HCT116 (cell line): ENCODE measurements at regions not wholly inside any gene's neighbourhood (a gene's known extent, or its start where the extent isn't known, plus 50 kb on each side); places are given as distances from the start of the nearest gene placed in this dataset.

Experiments
- ATAC-seq: fragments of 200-7000 bp; cut with Tn5 transposase; 2 replicates; pipeline ENCODE4 v1.9.1; 2020; ENCODE audit warnings: mild to moderate bottlenecking, moderate library complexity
- BruUV-seq: library from RNA; stranded (reverse); fragments of 400-500 nt; replicated peaks from 2 replicates; lab custom pipeline; 2021; lab: Mats Ljungman, UMichigan
- CTCF ChIA-PET: fragments of 300-600 bp; sonication (Branson Sonifier 250); formaldehyde crosslinking; loops from one replicate; lab custom pipeline; 2021; ENCODE audit warnings: antibody characterized with exemption; lab: Charles Lee
- POLR2A ChIA-PET: fragments of 300-600, 350-600 bp; sonication (Branson Sonifier 250); formaldehyde crosslinking; loops from one replicate; lab custom pipeline; 2021; ENCODE audit warnings: antibody characterized with exemption; lab: Charles Lee
- RAD21 ChIA-PET, 2 experiments: fragments of 300-600 bp; sonication (Branson Sonifier 250); formaldehyde crosslinking; loops; one replicate each; lab custom pipeline; 2023; ENCODE audit warnings: low total read pairs in 2 of 2; ENCODE audit not compliant: uncharacterized antibody in 2 of 2, unreplicated experiment in 2 of 2, low non-redundant PET in 1 of 2; lab: Charles Lee
- DNase-seq: peaks from one replicate; pipeline ENCODE4 v3.0.0-alpha.2; 2010; ENCODE audit warnings: low read depth, low spot score
- H2AFZ ChIP-seq: fragments of 200-600 bp; shearing (Covaris generic), sonication (generic); 2 replicates; pipeline ENCODE4 v1.6.1; 2017; ENCODE audit warnings: low read depth, mixed run types, mixed read lengths, antibody characterized with exemption, low read length; ENCODE audit not compliant: poor library complexity, severe bottlenecking
- H3K27ac ChIP-seq: 2 replicates; pipeline ENCODE4 v1.5.1; 2012; ENCODE audit warnings: low read depth, low read length
- H3K27me3 ChIP-seq: fragments of 200-600 bp; sonication (generic); 2 replicates; pipeline ENCODE4 v1.6.1; 2016; ENCODE audit warnings: mixed run types, low read length, mixed read lengths; ENCODE audit not compliant: insufficient read depth
- H3K36me3 ChIP-seq, 2 experiments: fragments of 200-500 bp in 1 of 2; fragments of 200-600 bp in 1 of 2; sonication (Bioruptor generic) in 1 of 2; sonication (generic) in 1 of 2; 2 replicates each; pipeline versions ENCODE4 v1.5.1 to v1.6.1; 2014 to 2016; ENCODE audit warnings: low read length in 2 of 2, inconsistent platforms in 1 of 2, mixed read lengths in 1 of 2, mixed run types in 1 of 2; ENCODE audit not compliant: insufficient read depth in 2 of 2, control insufficient read depth in 1 of 2
- H3K4me1 ChIP-seq, 2 experiments: fragments of 200-600 bp in 1 of 2; sonication (generic) in 1 of 2; 2 replicates each; pipeline versions ENCODE4 v1.5.1 to v1.6.1; 2012 to 2017; ENCODE audit warnings: low read length in 2 of 2, inconsistent platforms in 1 of 2, mild to moderate bottlenecking in 1 of 2, mixed read lengths in 1 of 2, mixed run types in 1 of 2, moderate library complexity in 1 of 2; ENCODE audit not compliant: insufficient read depth in 2 of 2, control insufficient read depth in 1 of 2
- H3K4me2 ChIP-seq: fragments of 200-600 bp; sonication (generic); 2 replicates; pipeline ENCODE4 v1.6.1; 2017; ENCODE audit warnings: mixed run types, low read length, mixed read lengths
- H3K4me3 ChIP-seq, 2 experiments: fragments of 200-600 bp in 1 of 2; sonication (generic) in 1 of 2; replicated peaks in 1 of 2; 2 replicates each; pipeline ENCODE4 v1.5.1; 2011 to 2016; ENCODE audit warnings: low read length in 2 of 2, control low read depth in 1 of 2, low read depth in 1 of 2, mild to moderate bottlenecking in 1 of 2, mixed read lengths in 1 of 2, mixed run types in 1 of 2
- H3K79me2 ChIP-seq: fragments of 200-600 bp; sonication (generic); 2 replicates; pipeline ENCODE4 v1.6.1; 2017; ENCODE audit warnings: mild to moderate bottlenecking, mixed run types, low read length, moderate library complexity, mixed read lengths; ENCODE audit not compliant: insufficient read depth
- H3K9ac ChIP-seq: fragments of 200-600 bp; sonication (generic); 2 replicates; pipeline ENCODE4 v1.6.1; 2016; ENCODE audit warnings: low read length, mixed read lengths
- H3K9me2 ChIP-seq: fragments of 200-600 bp; sonication (generic), shearing (Covaris generic); 2 replicates; pipeline ENCODE4 v1.6.1; 2017; ENCODE audit warnings: mixed run types, mild to moderate bottlenecking, moderate library complexity; ENCODE audit not compliant: insufficient read depth
- H3K9me3 ChIP-seq, 2 experiments: fragments of 200-500 bp in 1 of 2; fragments of 200-600 bp in 1 of 2; sonication (Bioruptor generic) in 1 of 2; sonication (generic) in 1 of 2; 2 replicates each; pipeline ENCODE4 v1.6.1; 2014 to 2017; ENCODE audit warnings: low read length in 2 of 2, mixed read lengths in 2 of 2, inconsistent platforms in 1 of 2, low read depth in 1 of 2, mild to moderate bottlenecking in 1 of 2, mixed run types in 1 of 2, moderate library complexity in 1 of 2; ENCODE audit not compliant: control insufficient read depth in 1 of 2, insufficient read depth in 1 of 2
- H4K20me1 ChIP-seq: fragments of 200-600 bp; sonication (generic), shearing (Covaris generic); 2 replicates; pipeline ENCODE4 v1.6.1; 2017; ENCODE audit warnings: mixed run types, mild to moderate bottlenecking, moderate library complexity; ENCODE audit not compliant: insufficient read depth
- CEBPB ChIP-seq: IDR thresholded peaks from 2 replicates; pipeline ENCODE4 v1.6.1; 2012; ENCODE audit warnings: low read depth
- EGR1 ChIP-seq: IDR thresholded peaks from 2 replicates; pipeline ENCODE4 v1.6.1; 2012; ENCODE audit warnings: low read depth
- ELF1 ChIP-seq: IDR thresholded peaks from 2 replicates; pipeline ENCODE4 v1.6.1; 2012; ENCODE audit warnings: low read depth, borderline replicate concordance
- EZH2 ChIP-seq: fragments of 200-600 bp; sonication (generic); IDR thresholded peaks from 2 replicates; pipeline ENCODE4 v1.6.1; 2017; ENCODE audit warnings: antibody characterized with exemption, mixed run types
- EZH2phosphoT487 ChIP-seq: fragments of 200-600 bp; IDR thresholded peaks from 2 replicates; pipeline ENCODE4 v1.6.1; 2018; ENCODE audit warnings: antibody characterized with exemption, borderline replicate concordance
- FOSL1 ChIP-seq: IDR thresholded peaks from 2 replicates; pipeline ENCODE4 v1.6.1; 2012; ENCODE audit warnings: low read depth
- JUND ChIP-seq: IDR thresholded peaks from 2 replicates; pipeline ENCODE4 v1.6.1; 2012
- POLR2A ChIP-seq: IDR thresholded peaks from 2 replicates; pipeline ENCODE4 v1.7.0; 2011; ENCODE audit warnings: borderline replicate concordance; ENCODE audit not compliant: insufficient read depth, insufficient read length; ENCODE audit errors: extremely low read depth
- POLR2AphosphoS5 ChIP-seq: IDR thresholded peaks from 2 replicates; pipeline ENCODE4 v1.6.1; 2011; ENCODE audit warnings: mild to moderate bottlenecking, low read depth, low read length, moderate library complexity
- RAD21 ChIP-seq: IDR thresholded peaks from 2 replicates; pipeline ENCODE4 v1.6.1; 2012; ENCODE audit warnings: low read depth, mild to moderate bottlenecking
- SIN3A ChIP-seq: IDR thresholded peaks from 2 replicates; pipeline ENCODE4 v1.6.1; 2012; ENCODE audit warnings: low read depth
- SRF ChIP-seq: IDR thresholded peaks from 2 replicates; pipeline ENCODE4 v1.6.1; 2012; ENCODE audit warnings: low read depth
- TCF7L2 ChIP-seq: IDR thresholded peaks from 2 replicates; pipeline ENCODE4 v1.7.0; 2011; ENCODE audit warnings: borderline replicate concordance, inconsistent platforms; ENCODE audit not compliant: insufficient read depth, insufficient read length; ENCODE audit errors: extremely low read depth
- YY1 ChIP-seq: IDR thresholded peaks from 2 replicates; pipeline ENCODE4 v1.6.1; 2011; ENCODE audit warnings: low read length, low read depth, moderate library complexity, mild to moderate bottlenecking; ENCODE audit not compliant: insufficient replicate concordance; ENCODE audit errors: extremely low read depth
- ZFX ChIP-seq: fragments of 450-650 bp; IDR thresholded peaks from 2 replicates; pipeline ENCODE4 v1.6.1; 2017
- intact Hi-C: fragments of 100-400 bp; cut with micrococcal nuclease; formaldehyde crosslinking; loops from 2 replicates; pipeline ENCODE4 v1.10.0; 2022
- TF ChIP-seq, protein P1 (sequence below), 3 experiments: fragments of 200-600 bp in 1 of 3; sonication (generic) in 1 of 3; IDR thresholded peaks in 2 of 3; conservative IDR thresholded peaks in 1 of 3; 2 replicates each; pipeline ENCODE4 v1.5.1; 2012 to 2017; ENCODE audit warnings: low read depth in 2 of 3, low read length in 2 of 3, antibody characterized with exemption in 1 of 3, borderline replicate concordance in 1 of 3, control low read depth in 1 of 3, mild to moderate bottlenecking in 1 of 3, mixed read lengths in 1 of 3, mixed run types in 1 of 3, moderate library complexity in 1 of 3; ENCODE audit not compliant: insufficient read depth in 1 of 3
- TF ChIP-seq, protein P2 (sequence below): IDR thresholded peaks from 2 replicates; pipeline ENCODE4 v1.6.1; 2012; ENCODE audit warnings: low read depth

DNA sequence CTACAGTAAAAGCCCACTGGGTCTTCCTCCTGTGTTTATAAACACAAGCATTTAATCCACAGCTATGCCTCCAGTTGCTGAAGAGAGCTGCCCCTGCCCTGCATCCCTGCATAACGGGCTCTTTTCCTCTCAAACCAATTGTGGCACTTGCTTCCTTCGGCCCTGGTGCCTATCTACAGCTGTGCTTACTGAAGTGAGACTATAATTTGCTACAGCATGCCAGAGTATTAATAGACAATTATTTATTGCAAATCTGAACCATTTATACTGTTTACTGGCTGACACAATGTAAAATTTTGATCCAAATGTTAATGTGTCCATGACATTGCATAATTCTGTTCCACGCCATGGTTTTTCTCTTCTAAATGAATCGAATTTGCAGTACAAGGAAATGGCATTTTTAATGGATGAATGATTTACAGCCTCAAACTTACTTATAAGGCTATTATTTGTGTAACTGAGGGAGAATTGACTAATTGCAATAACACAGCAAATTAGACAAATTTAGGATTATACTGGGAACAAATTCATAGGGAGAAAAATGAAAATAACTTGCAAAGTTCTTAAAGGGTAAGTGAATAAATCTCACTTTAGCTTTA lies 457.0 kb upstream of the HNRNPA3 start (continued):
- TF ChIP-seq, protein P1, sequence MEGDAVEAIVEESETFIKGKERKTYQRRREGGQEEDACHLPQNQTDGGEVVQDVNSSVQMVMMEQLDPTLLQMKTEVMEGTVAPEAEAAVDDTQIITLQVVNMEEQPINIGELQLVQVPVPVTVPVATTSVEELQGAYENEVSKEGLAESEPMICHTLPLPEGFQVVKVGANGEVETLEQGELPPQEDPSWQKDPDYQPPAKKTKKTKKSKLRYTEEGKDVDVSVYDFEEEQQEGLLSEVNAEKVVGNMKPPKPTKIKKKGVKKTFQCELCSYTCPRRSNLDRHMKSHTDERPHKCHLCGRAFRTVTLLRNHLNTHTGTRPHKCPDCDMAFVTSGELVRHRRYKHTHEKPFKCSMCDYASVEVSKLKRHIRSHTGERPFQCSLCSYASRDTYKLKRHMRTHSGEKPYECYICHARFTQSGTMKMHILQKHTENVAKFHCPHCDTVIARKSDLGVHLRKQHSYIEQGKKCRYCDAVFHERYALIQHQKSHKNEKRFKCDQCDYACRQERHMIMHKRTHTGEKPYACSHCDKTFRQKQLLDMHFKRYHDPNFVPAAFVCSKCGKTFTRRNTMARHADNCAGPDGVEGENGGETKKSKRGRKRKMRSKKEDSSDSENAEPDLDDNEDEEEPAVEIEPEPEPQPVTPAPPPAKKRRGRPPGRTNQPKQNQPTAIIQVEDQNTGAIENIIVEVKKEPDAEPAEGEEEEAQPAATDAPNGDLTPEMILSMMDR (IDR thresholded peaks at IDR 0.05 in 2 of 3, conservative IDR thresholded peaks at IDR 0.05 in 1 of 3; ENCODE audit: borderline replicate concordance in 1 of 3, insufficient read depth in 1 of 3, low read depth in 2 of 3, low read length in 2 of 3), result no peak
- TF ChIP-seq SIN3A (no peak), JUND (no peak), POLR2AphosphoS5 (no peak), POLR2A (no peak), EZH2 (no peak), SRF (no peak), EZH2phosphoT487 (no peak), TCF7L2 (no peak)

DNA sequence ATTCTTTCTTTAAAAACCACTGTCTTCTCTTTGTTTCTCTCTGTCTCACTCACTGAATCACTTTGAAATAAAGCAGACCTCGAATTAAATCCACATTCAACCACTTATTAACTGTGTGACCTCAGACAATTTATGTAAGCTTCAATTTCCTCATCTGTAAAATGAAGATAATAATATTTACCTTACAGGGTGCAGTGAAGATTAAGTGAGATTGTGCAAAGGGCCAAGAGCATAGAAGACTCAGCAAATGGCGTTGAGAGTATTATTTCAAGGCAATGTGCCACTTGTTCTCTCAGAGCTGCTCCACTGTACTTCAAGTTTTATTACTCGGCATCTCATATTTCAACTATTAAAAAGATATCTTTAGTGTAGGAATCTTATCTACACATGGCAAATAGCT lies 454.2 kb upstream of the HNRNPA3 start:
- ChIA-PET CTCF (no interaction called here), RAD21 (interaction anchor here in 1 of 2 experiments (0.7 kb wide), 1 partner anchor 174 kb away, joined by 3 read pairs; no protein-coding TSS in a partner anchor), POLR2A (no interaction called here)
- Histone ChIP-seq H3K9ac (no peak overlapping the region), H3K79me2 (no peaks in the 10 kb centered on the region), H3K9me2 (no peaks in the 10 kb centered on the region), H3K27ac (no peak overlapping the region), H3K4me2 (no peak overlapping the region), H3K27me3 (peaks cover 75% of the 10 kb centered on the region), H4K20me1 (no peaks in the 10 kb centered on the region), H3K4me3 (no peak overlapping the region), H2AFZ (no peak overlapping the region), H3K36me3 (no peaks in the 10 kb centered on the region), H3K9me3 (no peaks in the 10 kb centered on the region), H3K4me1 (no peaks in the 10 kb centered on the region)
- intact Hi-C loops, result no loop called here
- no TSS peak for BruUV-seq
- DNase-seq (no peak), ATAC-seq (no peak)
- TF ChIP-seq POLR2A, result no peak
- no peak for TF ChIP-seq ZFX
- no peak for TF ChIP-seq RAD21
- no peak for TF ChIP-seq EZH2phosphoT487
- TF ChIP-seq EZH2, result no peak
- TF ChIP-seq, protein P2, sequence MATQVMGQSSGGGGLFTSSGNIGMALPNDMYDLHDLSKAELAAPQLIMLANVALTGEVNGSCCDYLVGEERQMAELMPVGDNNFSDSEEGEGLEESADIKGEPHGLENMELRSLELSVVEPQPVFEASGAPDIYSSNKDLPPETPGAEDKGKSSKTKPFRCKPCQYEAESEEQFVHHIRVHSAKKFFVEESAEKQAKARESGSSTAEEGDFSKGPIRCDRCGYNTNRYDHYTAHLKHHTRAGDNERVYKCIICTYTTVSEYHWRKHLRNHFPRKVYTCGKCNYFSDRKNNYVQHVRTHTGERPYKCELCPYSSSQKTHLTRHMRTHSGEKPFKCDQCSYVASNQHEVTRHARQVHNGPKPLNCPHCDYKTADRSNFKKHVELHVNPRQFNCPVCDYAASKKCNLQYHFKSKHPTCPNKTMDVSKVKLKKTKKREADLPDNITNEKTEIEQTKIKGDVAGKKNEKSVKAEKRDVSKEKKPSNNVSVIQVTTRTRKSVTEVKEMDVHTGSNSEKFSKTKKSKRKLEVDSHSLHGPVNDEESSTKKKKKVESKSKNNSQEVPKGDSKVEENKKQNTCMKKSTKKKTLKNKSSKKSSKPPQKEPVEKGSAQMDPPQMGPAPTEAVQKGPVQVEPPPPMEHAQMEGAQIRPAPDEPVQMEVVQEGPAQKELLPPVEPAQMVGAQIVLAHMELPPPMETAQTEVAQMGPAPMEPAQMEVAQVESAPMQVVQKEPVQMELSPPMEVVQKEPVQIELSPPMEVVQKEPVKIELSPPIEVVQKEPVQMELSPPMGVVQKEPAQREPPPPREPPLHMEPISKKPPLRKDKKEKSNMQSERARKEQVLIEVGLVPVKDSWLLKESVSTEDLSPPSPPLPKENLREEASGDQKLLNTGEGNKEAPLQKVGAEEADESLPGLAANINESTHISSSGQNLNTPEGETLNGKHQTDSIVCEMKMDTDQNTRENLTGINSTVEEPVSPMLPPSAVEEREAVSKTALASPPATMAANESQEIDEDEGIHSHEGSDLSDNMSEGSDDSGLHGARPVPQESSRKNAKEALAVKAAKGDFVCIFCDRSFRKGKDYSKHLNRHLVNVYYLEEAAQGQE, result no peak
- no peak for TF ChIP-seq TCF7L2
- TF ChIP-seq YY1, result no peak
- TF ChIP-seq FOSL1, result no peak
- TF ChIP-seq CEBPB, result no peak
- no peak for TF ChIP-seq ELF1
- no peak for TF ChIP-seq EGR1
- TF ChIP-seq, protein P1 (IDR thresholded peaks at IDR 0.05 in 2 of 3, conservative IDR thresholded peaks at IDR 0.05 in 1 of 3; ENCODE audit: borderline replicate concordance in 1 of 3, insufficient read depth in 1 of 3, low read depth in 2 of 3, low read length in 2 of 3), result no peak
